ENCODE measurements at regions not wholly inside any gene's neighbourhood (a gene's known extent, or its start where the extent isn't known, plus 50 kb on each side); places are given as distances from the start of the nearest gene placed in this dataset.

DNA sequence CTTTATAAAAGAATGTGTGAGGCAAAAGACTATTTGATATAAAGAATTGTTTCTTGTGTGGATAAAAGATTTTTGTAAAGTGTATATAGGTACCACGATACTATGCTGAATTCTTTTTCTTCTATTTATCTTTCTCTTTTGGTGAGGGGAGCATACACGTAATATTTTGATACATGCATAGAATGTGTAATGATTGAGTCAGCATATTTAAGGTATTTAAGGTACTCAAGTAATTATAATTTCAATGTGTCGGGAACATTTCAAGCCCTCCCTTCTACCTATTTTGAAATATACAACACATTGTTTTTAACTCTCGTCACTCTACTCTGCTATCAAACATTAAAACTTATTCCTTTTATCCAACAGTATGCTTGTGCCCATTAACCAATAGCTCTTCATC lies 1221.6 kb upstream of the PHF14 start:
- H3K9me2 ChIP-seq (ENCODE audit: insufficient read depth): no peaks in the 10 kb centered on the region
- no peaks in the 10 kb centered on the region for H3K9me3 ChIP-seq (ENCODE audit: insufficient read depth, low read depth)
- no peak for DNase-seq
- no TSS peak for BruUV-seq (replicated peaks)
- no peak overlapping the region for H3K4me2 ChIP-seq
- TF ChIP-seq EZH2 (IDR thresholded peaks at IDR 0.05; ENCODE audit: low read depth): no peak
- TF ChIP-seq, protein P1, sequence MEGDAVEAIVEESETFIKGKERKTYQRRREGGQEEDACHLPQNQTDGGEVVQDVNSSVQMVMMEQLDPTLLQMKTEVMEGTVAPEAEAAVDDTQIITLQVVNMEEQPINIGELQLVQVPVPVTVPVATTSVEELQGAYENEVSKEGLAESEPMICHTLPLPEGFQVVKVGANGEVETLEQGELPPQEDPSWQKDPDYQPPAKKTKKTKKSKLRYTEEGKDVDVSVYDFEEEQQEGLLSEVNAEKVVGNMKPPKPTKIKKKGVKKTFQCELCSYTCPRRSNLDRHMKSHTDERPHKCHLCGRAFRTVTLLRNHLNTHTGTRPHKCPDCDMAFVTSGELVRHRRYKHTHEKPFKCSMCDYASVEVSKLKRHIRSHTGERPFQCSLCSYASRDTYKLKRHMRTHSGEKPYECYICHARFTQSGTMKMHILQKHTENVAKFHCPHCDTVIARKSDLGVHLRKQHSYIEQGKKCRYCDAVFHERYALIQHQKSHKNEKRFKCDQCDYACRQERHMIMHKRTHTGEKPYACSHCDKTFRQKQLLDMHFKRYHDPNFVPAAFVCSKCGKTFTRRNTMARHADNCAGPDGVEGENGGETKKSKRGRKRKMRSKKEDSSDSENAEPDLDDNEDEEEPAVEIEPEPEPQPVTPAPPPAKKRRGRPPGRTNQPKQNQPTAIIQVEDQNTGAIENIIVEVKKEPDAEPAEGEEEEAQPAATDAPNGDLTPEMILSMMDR (conservative IDR thresholded peaks at IDR 0.05): no peak
- no peaks in the 10 kb centered on the region for H3F3A ChIP-seq (ENCODE audit: insufficient read depth, low read depth)
- POLR2A ChIA-PET (ENCODE audit: unreplicated experiment): no interaction called here
- no peaks in the 10 kb centered on the region for H3K36me3 ChIP-seq (ENCODE audit: low read depth)
- no peaks in the 10 kb centered on the region for H3K79me2 ChIP-seq (ENCODE audit: low read depth)
- CTCF ChIA-PET: no interaction called here
- H2AFZ ChIP-seq: no peak overlapping the region
- no peaks in the 10 kb centered on the region for H3K27me3 ChIP-seq (ENCODE audit: insufficient read depth, low read depth)
- H4K20me1 ChIP-seq (ENCODE audit: insufficient read depth): no peaks in the 10 kb centered on the region
- H3K27ac ChIP-seq: no peak overlapping the region
- no peaks in the 10 kb centered on the region for H3K4me1 ChIP-seq (replicated peaks; ENCODE audit: insufficient read depth)
- no peak overlapping the region for H3K4me3 ChIP-seq
- intact Hi-C loops (cut with micrococcal nuclease; ENCODE audit: unreplicated experiment): no loop called here

DNA sequence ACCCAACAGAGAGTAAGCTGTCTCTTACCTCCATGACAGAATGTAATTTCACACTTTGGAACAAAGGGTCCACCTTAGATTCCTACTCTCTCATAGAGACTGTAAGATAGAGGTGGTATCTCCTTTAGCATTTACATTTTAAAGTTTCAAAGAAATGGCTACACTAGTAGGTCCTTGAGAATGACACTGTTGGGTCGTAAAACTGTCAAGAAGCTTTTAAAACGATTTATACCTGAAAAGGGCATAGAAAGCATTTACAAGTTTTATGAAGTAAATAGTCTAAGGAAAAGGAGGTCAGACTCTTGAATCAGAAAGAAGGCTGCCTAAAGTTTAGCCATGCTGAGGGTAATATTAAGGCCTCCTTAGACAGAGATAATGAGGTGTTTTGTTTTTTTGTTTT lies 1212.4 kb upstream of the PHF14 start:
- Histone ChIP-seq H3K27me3 (ENCODE audit: insufficient read depth, low read depth) (no peaks in the 10 kb centered on the region), H3K9me2 (ENCODE audit: insufficient read depth) (no peaks in the 10 kb centered on the region), H3F3A (ENCODE audit: insufficient read depth, low read depth) (peaks cover 15% of the 10 kb centered on the region; the same call in 1 of the 2 replicates), H3K27ac (no peak overlapping the region), H3K4me3 (no peak overlapping the region), H3K9me3 (ENCODE audit: insufficient read depth, low read depth) (no peaks in the 10 kb centered on the region), H3K4me2 (no peak overlapping the region), H3K4me1 (replicated peaks; ENCODE audit: insufficient read depth) (no peaks in the 10 kb centered on the region), H3K79me2 (ENCODE audit: low read depth) (no peaks in the 10 kb centered on the region), H4K20me1 (ENCODE audit: insufficient read depth) (no peaks in the 10 kb centered on the region), H2AFZ (no peak overlapping the region), H3K36me3 (ENCODE audit: low read depth) (no peaks in the 10 kb centered on the region)
- ChIA-PET CTCF (no interaction called here), POLR2A (ENCODE audit: unreplicated experiment) (no interaction called here)
- TF ChIP-seq, protein P1 (conservative IDR thresholded peaks at IDR 0.05): no peak
- no peak for TF ChIP-seq EZH2 (IDR thresholded peaks at IDR 0.05; ENCODE audit: low read depth)
- BruUV-seq (replicated peaks): no TSS peak
- intact Hi-C loops (cut with micrococcal nuclease; ENCODE audit: unreplicated experiment): no loop called here
- no peak for DNase-seq

GRCh38 chr7:9776900-9777299 lies 1196.8 kb upstream of the PHF14 start:
- Histone ChIP-seq H3K27me3 (ENCODE audit: insufficient read depth, low read depth) (no peaks in the 10 kb centered on the region), H3K27ac (no peak overlapping the region), H3F3A (ENCODE audit: insufficient read depth, low read depth) (no peaks in the 10 kb centered on the region), H3K9me2 (ENCODE audit: insufficient read depth) (no peaks in the 10 kb centered on the region), H3K4me2 (no peak overlapping the region), H3K4me3 (no peak overlapping the region), H3K79me2 (ENCODE audit: low read depth) (no peaks in the 10 kb centered on the region), H3K9me3 (ENCODE audit: insufficient read depth, low read depth) (no peaks in the 10 kb centered on the region), H2AFZ (no peak overlapping the region), H3K36me3 (ENCODE audit: low read depth) (no peaks in the 10 kb centered on the region), H4K20me1 (ENCODE audit: insufficient read depth) (no peaks in the 10 kb centered on the region), H3K4me1 (replicated peaks; ENCODE audit: insufficient read depth) (no peaks in the 10 kb centered on the region)
- intact Hi-C loops (cut with micrococcal nuclease; ENCODE audit: unreplicated experiment): no loop called here
- no peak for DNase-seq
- CTCF ChIA-PET: no interaction called here
- POLR2A ChIA-PET (ENCODE audit: unreplicated experiment): no interaction called here
- BruUV-seq (replicated peaks): no TSS peak
- no peak for TF ChIP-seq EZH2 (IDR thresholded peaks at IDR 0.05; ENCODE audit: low read depth)
- TF ChIP-seq, protein P1 (conservative IDR thresholded peaks at IDR 0.05): no peak
